WTC11 (cell line): ENCODE measurements at regions not wholly inside any gene's neighbourhood (a gene's known extent, or its start where the extent isn't known, plus 50 kb on each side); places are given as distances from the start of the nearest gene placed in this dataset.

Experiments used
- ATAC-seq: fragments of 200-7000 bp; cut with Tn5 transposase; 2 replicates; pipeline ENCODE4 v1.10.0; 2021; ENCODE audit warnings: mild to moderate bottlenecking, moderate library complexity
- CTCF ChIA-PET: fragments of 300-600 bp; sonication (Branson Sonifier 250); formaldehyde crosslinking; loops from one replicate; lab custom pipeline; 2021; ENCODE audit warnings: antibody characterized with exemption; lab: Charles Lee
- POLR2A ChIA-PET: fragments of 350-600 bp; sonication (Branson Sonifier 250); formaldehyde crosslinking; loops from one replicate; lab custom pipeline; 2021; ENCODE audit warnings: antibody characterized with exemption; lab: Charles Lee
- DNase-seq: peaks from one replicate; pipeline ENCODE4 v3.0.0; 2021; ENCODE audit warnings: low spot score
- H3K27ac Mint-ChIP-seq: 2 replicates; pipeline ENCODE4 v1.8.0; 2021; ENCODE audit warnings: mixed read lengths
- H3K27me3 Mint-ChIP-seq: 2 replicates; pipeline ENCODE4 v1.8.0; 2021; ENCODE audit warnings: low read depth, mild to moderate bottlenecking, moderate library complexity, mixed read lengths
- H3K36me3 Mint-ChIP-seq: 2 replicates; pipeline ENCODE4 v1.8.0; 2021; ENCODE audit warnings: mixed read lengths
- H3K4me1 Mint-ChIP-seq: 2 replicates; pipeline ENCODE4 v1.8.0; 2022; ENCODE audit warnings: mixed read lengths
- H3K4me3 Mint-ChIP-seq: 2 replicates; pipeline ENCODE4 v1.8.0; 2021; ENCODE audit warnings: mild to moderate bottlenecking, moderate library complexity, mixed read lengths
- H3K9me3 Mint-ChIP-seq: 2 replicates; pipeline ENCODE4 v1.8.0; 2021; ENCODE audit warnings: mixed read lengths
- ATF1 ChIP-seq: sonication (generic); formaldehyde crosslinking; IDR thresholded peaks from 2 replicates; pipeline ENCODE4 v1.8.1; 2023; ENCODE audit warnings: mild to moderate bottlenecking, moderate library complexity, missing genetic modification reagents
- IRF1 ChIP-seq: sonication (generic); formaldehyde crosslinking; IDR thresholded peaks from 2 replicates; pipeline ENCODE4 v1.8.0; 2023; ENCODE audit warnings: missing genetic modification reagents
- IRF2 ChIP-seq: sonication (generic); formaldehyde crosslinking; IDR thresholded peaks from 2 replicates; pipeline ENCODE4 v1.8.0; 2022; ENCODE audit warnings: low read depth, missing genetic modification reagents, borderline replicate concordance
- JUN ChIP-seq: sonication (generic); formaldehyde crosslinking; IDR thresholded peaks from 2 replicates; pipeline ENCODE4 v1.8.0; 2023; ENCODE audit warnings: mild to moderate bottlenecking, missing genetic modification reagents
- KAT7 ChIP-seq: sonication (generic); formaldehyde crosslinking; IDR thresholded peaks from 2 replicates; pipeline ENCODE4 v1.8.1; 2023; ENCODE audit warnings: missing genetic modification reagents, mild to moderate bottlenecking, borderline replicate concordance
- MLX ChIP-seq: sonication (generic); formaldehyde crosslinking; IDR thresholded peaks from 2 replicates; pipeline ENCODE4 v1.8.1; 2023; ENCODE audit warnings: mild to moderate bottlenecking, missing genetic modification reagents, moderate library complexity
- MXD4 ChIP-seq: fragments of 250-450 bp; sonication (Bioruptor Pico); IDR thresholded peaks from 2 replicates; pipeline ENCODE4 v1.8.0; 2021; ENCODE audit warnings: mild to moderate bottlenecking, moderate library complexity, borderline replicate concordance
- NFYB ChIP-seq: sonication (generic); formaldehyde crosslinking; conservative IDR thresholded peaks from 2 replicates; pipeline ENCODE4 v1.8.0; 2022; ENCODE audit warnings: low read depth, missing genetic modification reagents
- SP1 ChIP-seq: sonication (generic); formaldehyde crosslinking; conservative IDR thresholded peaks from 2 replicates; pipeline ENCODE4 v1.8.1; 2022; ENCODE audit warnings: missing genetic modification reagents
- TP53 ChIP-seq: sonication (generic); formaldehyde crosslinking; IDR thresholded peaks from 2 replicates; pipeline ENCODE4 v1.8.1; 2023; ENCODE audit warnings: mild to moderate bottlenecking, missing genetic modification reagents
- ZBTB21 ChIP-seq: sonication (generic); formaldehyde crosslinking; IDR thresholded peaks from 2 replicates; pipeline ENCODE4 v1.8.1; 2023; ENCODE audit warnings: mild to moderate bottlenecking, missing genetic modification reagents, borderline replicate concordance
- ZNF219 ChIP-seq: sonication (generic); formaldehyde crosslinking; IDR thresholded peaks from 2 replicates; pipeline ENCODE4 v1.8.0; 2023; ENCODE audit warnings: missing genetic modification reagents, mild to moderate bottlenecking, borderline replicate concordance
- ZNF263 ChIP-seq: sonication (generic); formaldehyde crosslinking; IDR thresholded peaks from 2 replicates; pipeline ENCODE4 v1.8.1; 2022; ENCODE audit warnings: low read depth, mild to moderate bottlenecking, moderate library complexity, missing genetic modification reagents
- ZNF317 ChIP-seq: sonication (generic); formaldehyde crosslinking; IDR thresholded peaks from 2 replicates; pipeline ENCODE4 v1.8.1; 2023; ENCODE audit warnings: low read depth, mild to moderate bottlenecking, moderate library complexity, missing genetic modification reagents, borderline replicate concordance
- TF ChIP-seq, protein P1 (sequence below): sonication (generic); formaldehyde crosslinking; IDR thresholded peaks from 2 replicates; pipeline ENCODE4 v1.8.1; 2023; ENCODE audit warnings: mild to moderate bottlenecking, moderate library complexity, missing genetic modification reagents
- TF ChIP-seq, protein P2 (sequence below): sonication (generic); formaldehyde crosslinking; IDR thresholded peaks from 2 replicates; pipeline ENCODE4 v1.8.0; 2022; ENCODE audit warnings: mild to moderate bottlenecking, missing genetic modification reagents
- TF ChIP-seq, protein P3 (sequence below): sonication (generic); formaldehyde crosslinking; IDR thresholded peaks from 2 replicates; pipeline ENCODE4 v1.8.1; 2023; ENCODE audit warnings: mild to moderate bottlenecking, missing genetic modification reagents, borderline replicate concordance
- TF ChIP-seq, protein P4 (sequence below): sonication (generic); formaldehyde crosslinking; conservative IDR thresholded peaks from 2 replicates; pipeline ENCODE4 v1.8.1; 2023; ENCODE audit warnings: mild to moderate bottlenecking, low read depth, missing genetic modification reagents, moderate library complexity

GRCh38 chr6:135567375-135568083 is 70.0 kb upstream of the AHI1 start (continued):
- TF ChIP-seq, protein P1, sequence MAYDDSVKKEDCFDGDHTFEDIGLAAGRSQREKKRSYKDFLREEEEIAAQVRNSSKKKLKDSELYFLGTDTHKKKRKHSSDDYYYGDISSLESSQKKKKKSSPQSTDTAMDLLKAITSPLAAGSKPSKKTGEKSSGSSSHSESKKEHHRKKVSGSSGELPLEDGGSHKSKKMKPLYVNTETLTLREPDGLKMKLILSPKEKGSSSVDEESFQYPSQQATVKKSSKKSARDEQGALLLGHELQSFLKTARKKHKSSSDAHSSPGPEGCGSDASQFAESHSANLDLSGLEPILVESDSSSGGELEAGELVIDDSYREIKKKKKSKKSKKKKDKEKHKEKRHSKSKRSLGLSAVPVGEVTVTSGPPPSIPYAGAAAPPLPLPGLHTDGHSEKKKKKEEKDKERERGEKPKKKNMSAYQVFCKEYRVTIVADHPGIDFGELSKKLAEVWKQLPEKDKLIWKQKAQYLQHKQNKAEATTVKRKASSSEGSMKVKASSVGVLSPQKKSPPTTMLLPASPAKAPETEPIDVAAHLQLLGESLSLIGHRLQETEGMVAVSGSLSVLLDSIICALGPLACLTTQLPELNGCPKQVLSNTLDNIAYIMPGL (CRISPR knock-in tag): no peak
- TF ChIP-seq ZBTB21 (no peak), SP1 (CRISPR knock-in tag) (no peak)

GRCh38 chr6:135568379-135568778 is 70.8 kb upstream of the AHI1 start:
- ChIA-PET POLR2A (interaction anchor here (0.7 kb wide), 1 partner anchor 33 kb away, joined by 3 read pairs; no protein-coding TSS in a partner anchor), CTCF (no interaction called here)
- TF ChIP-seq NFYB (CRISPR knock-in tag): no peak
- TF ChIP-seq ZNF317 (CRISPR knock-in tag): no peak
- TF ChIP-seq JUN (CRISPR knock-in tag): no peak
- TF ChIP-seq IRF2 (CRISPR knock-in tag): no peak
- TF ChIP-seq, protein P2, sequence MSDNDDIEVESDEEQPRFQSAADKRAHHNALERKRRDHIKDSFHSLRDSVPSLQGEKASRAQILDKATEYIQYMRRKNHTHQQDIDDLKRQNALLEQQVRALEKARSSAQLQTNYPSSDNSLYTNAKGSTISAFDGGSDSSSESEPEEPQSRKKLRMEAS (CRISPR knock-in tag): no peak
- TF ChIP-seq, protein P3, sequence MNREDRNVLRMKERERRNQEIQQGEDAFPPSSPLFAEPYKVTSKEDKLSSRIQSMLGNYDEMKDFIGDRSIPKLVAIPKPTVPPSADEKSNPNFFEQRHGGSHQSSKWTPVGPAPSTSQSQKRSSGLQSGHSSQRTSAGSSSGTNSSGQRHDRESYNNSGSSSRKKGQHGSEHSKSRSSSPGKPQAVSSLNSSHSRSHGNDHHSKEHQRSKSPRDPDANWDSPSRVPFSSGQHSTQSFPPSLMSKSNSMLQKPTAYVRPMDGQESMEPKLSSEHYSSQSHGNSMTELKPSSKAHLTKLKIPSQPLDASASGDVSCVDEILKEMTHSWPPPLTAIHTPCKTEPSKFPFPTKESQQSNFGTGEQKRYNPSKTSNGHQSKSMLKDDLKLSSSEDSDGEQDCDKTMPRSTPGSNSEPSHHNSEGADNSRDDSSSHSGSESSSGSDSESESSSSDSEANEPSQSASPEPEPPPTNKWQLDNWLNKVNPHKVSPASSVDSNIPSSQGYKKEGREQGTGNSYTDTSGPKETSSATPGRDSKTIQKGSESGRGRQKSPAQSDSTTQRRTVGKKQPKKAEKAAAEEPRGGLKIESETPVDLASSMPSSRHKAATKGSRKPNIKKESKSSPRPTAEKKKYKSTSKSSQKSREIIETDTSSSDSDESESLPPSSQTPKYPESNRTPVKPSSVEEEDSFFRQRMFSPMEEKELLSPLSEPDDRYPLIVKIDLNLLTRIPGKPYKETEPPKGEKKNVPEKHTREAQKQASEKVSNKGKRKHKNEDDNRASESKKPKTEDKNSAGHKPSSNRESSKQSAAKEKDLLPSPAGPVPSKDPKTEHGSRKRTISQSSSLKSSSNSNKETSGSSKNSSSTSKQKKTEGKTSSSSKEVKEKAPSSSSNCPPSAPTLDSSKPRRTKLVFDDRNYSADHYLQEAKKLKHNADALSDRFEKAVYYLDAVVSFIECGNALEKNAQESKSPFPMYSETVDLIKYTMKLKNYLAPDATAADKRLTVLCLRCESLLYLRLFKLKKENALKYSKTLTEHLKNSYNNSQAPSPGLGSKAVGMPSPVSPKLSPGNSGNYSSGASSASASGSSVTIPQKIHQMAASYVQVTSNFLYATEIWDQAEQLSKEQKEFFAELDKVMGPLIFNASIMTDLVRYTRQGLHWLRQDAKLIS (CRISPR knock-in tag): no peak
- no peak for TF ChIP-seq ZNF219 (CRISPR knock-in tag)
- TF ChIP-seq MLX: no peak
- no peak for TF ChIP-seq ATF1 (CRISPR knock-in tag)
- TF ChIP-seq MXD4 (CRISPR knock-in tag): no peak
- TF ChIP-seq, protein P4, sequence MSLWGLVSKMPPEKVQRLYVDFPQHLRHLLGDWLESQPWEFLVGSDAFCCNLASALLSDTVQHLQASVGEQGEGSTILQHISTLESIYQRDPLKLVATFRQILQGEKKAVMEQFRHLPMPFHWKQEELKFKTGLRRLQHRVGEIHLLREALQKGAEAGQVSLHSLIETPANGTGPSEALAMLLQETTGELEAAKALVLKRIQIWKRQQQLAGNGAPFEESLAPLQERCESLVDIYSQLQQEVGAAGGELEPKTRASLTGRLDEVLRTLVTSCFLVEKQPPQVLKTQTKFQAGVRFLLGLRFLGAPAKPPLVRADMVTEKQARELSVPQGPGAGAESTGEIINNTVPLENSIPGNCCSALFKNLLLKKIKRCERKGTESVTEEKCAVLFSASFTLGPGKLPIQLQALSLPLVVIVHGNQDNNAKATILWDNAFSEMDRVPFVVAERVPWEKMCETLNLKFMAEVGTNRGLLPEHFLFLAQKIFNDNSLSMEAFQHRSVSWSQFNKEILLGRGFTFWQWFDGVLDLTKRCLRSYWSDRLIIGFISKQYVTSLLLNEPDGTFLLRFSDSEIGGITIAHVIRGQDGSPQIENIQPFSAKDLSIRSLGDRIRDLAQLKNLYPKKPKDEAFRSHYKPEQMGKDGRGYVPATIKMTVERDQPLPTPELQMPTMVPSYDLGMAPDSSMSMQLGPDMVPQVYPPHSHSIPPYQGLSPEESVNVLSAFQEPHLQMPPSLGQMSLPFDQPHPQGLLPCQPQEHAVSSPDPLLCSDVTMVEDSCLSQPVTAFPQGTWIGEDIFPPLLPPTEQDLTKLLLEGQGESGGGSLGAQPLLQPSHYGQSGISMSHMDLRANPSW (CRISPR knock-in tag): no peak
- TF ChIP-seq ZNF263: no peak
- no peak for TF ChIP-seq KAT7 (CRISPR knock-in tag)
- TF ChIP-seq IRF1 (CRISPR knock-in tag): no peak
- no peak for TF ChIP-seq TP53
- no peaks in the 10 kb centered on the region for H3K27me3 Mint-ChIP-seq
- H3K4me3 Mint-ChIP-seq: no peak overlapping the region
- peaks cover 14% of the 10 kb centered on the region for H3K9me3 Mint-ChIP-seq
- 0 out of 2 replicates have a peak, but pooled peaks cover 2% of the 10 kb centered on the region for H3K4me1 Mint-ChIP-seq
- DNase-seq (no peak), ATAC-seq (no peak)
- H3K36me3 Mint-ChIP-seq: no peaks in the 10 kb centered on the region
- no peak overlapping the region for H3K27ac Mint-ChIP-seq
